NCI-H526 treated with DMSO at 0.1 percent for 48 hours (cell line): ENCODE measurements at regions not wholly inside any gene's neighbourhood (a gene's known extent, or its start where the extent isn't known, plus 50 kb on each side); places are given as distances from the start of the nearest gene placed in this dataset.

Source experiments
- DNase-seq: peaks from one replicate; lab custom pipeline; 2025; lab: John Stamatoyannopoulos, UW

- DNase-seq: no peak
Measured at GRCh38 chr9:74205056-74205455, 292.1 kb upstream of the RORB start.

- DNase-seq: no peak
Measured at GRCh38 chr9:74218385-74219063, 278.6 kb upstream of the RORB start.

GRCh38 chr9:74220327-74220726 is 276.8 kb upstream of the RORB start:
- DNase-seq: no peak

GRCh38 chr9:74236857-74237256 is 260.3 kb upstream of the RORB start:
- no peak for DNase-seq

- DNase-seq: no peak
Measured at GRCh38 chr9:74245866-74246497, 251.2 kb upstream of the RORB start.

- DNase-seq: no peak
Measured at GRCh38 chr9:74255489-74255984, 241.6 kb upstream of the RORB start.

- no peak for DNase-seq
Measured at GRCh38 chr9:74275872-74276508, 221.1 kb upstream of the RORB start.

GRCh38 chr9:74277532-74277931 is 219.6 kb upstream of the RORB start:
- no peak for DNase-seq

GRCh38 chr9:74281674-74282073 is 215.5 kb upstream of the RORB start:
- DNase-seq: no peak

- DNase-seq: no peak
Measured at GRCh38 chr9:74282526-74283253, 214.4 kb upstream of the RORB start.

GRCh38 chr9:74284581-74285450 is 212.3 kb upstream of the RORB start:
- DNase-seq: peak; percentile 15

- peak; percentile 35 for DNase-seq
Measured at GRCh38 chr9:74293479-74293878, 203.7 kb upstream of the RORB start.

- DNase-seq: no peak
Measured at GRCh38 chr9:74303945-74304344, 193.2 kb upstream of the RORB start.

- no peak for DNase-seq
Measured at GRCh38 chr9:74304598-74304997, 192.5 kb upstream of the RORB start.

- DNase-seq: no peak
Measured at GRCh38 chr9:74309654-74310053, 187.5 kb upstream of the RORB start.

GRCh38 chr9:74317235-74317634 is 179.9 kb upstream of the RORB start:
- no peak for DNase-seq

- no peak for DNase-seq
Measured at GRCh38 chr9:74321396-74321795, 175.7 kb upstream of the RORB start.

- no peak for DNase-seq
Measured at GRCh38 chr9:74322661-74323314, 174.3 kb upstream of the RORB start.

- DNase-seq: no peak
Measured at GRCh38 chr9:74330487-74331214, 166.5 kb upstream of the RORB start.

GRCh38 chr9:74331607-74332006 is 165.5 kb upstream of the RORB start:
- no peak for DNase-seq
